ENCODE measurements at regions not wholly inside any gene's neighbourhood (a gene's known extent, or its start where the extent isn't known, plus 50 kb on each side); places are given as distances from the start of the nearest gene placed in this dataset.

- Histone ChIP-seq H3K4me2 (ENCODE audit: low read length, poor library complexity, severe bottlenecking) (no peak overlapping the region), H2BK15ac (ENCODE audit: low read depth, poor library complexity, severe bottlenecking) (no peak overlapping the region), H3K27me3 (ENCODE audit: control insufficient read depth in 1 of 2, insufficient read depth in 1 of 2, low read length in 2 of 2) (peaks cover 0 to 22% of the 10 kb centered on the region in 2 experiments), H3K23ac (ENCODE audit: low read length in 2 of 2) (no peak overlapping the region), H3K4me1 (ENCODE audit: control insufficient read depth, insufficient read depth, low read depth, low read length) (no peaks in the 10 kb centered on the region), H2AFZ (ENCODE audit: low read depth, low read length) (no peak overlapping the region), H2AK5ac (ENCODE audit: low read length, severe bottlenecking) (no peak overlapping the region), H4K91ac (ENCODE audit: low read length) (no peak overlapping the region), H3K27ac (ENCODE audit: low read length, poor library complexity, severe bottlenecking) (no peak overlapping the region), H2BK5ac (ENCODE audit: low read depth, low read length, poor library complexity, severe bottlenecking) (no peak overlapping the region), H2BK120ac (ENCODE audit: low read depth, low read length) (no peak overlapping the region), H2BK12ac (ENCODE audit: low read length in 2 of 2) (no peak overlapping the region), H3K9me3 (ENCODE audit: control insufficient read depth, low read length) (no peaks in the 10 kb centered on the region), H3K4me3 (ENCODE audit: insufficient read depth in 1 of 2, low read depth in 1 of 2, low read length in 2 of 2) (no peak overlapping the region), H3K4ac (ENCODE audit: low read depth in 1 of 2, low read length in 2 of 2) (no peak overlapping the region), H3K9ac (ENCODE audit: low read length) (no peak overlapping the region), H3K79me1 (replicated peaks; ENCODE audit: low read length, poor library complexity, severe bottlenecking) (no peaks in the 10 kb centered on the region), H4K8ac (ENCODE audit: low read length) (no peak overlapping the region), H3K36me3 (ENCODE audit: control insufficient read depth in 1 of 2, insufficient read depth in 2 of 2, low read depth in 1 of 2, low read length in 2 of 2) (no peaks in the 10 kb centered on the region), H3K18ac (ENCODE audit: low read depth in 1 of 2, low read length in 2 of 2) (no peak overlapping the region), H3K14ac (ENCODE audit: low read length in 2 of 2) (peak overlapping the region in 1 of 2 experiments; percentile 75)
- WGBS: 92% methylated on average over 8 of the region's 8 CpGs
- DNase-seq: no peak
Measured at GRCh38 chr2:136245211-136245610, 127.3 kb upstream of the CXCR4 start.

- no peak overlapping the region for H3K4me3 ChIP-seq (ENCODE audit: insufficient read depth in 1 of 2, low read depth in 1 of 2, low read length in 2 of 2)
- no peak overlapping the region for H2AK5ac ChIP-seq (ENCODE audit: low read length, severe bottlenecking)
- H3K9ac ChIP-seq (ENCODE audit: low read length): no peak overlapping the region
- H4K8ac ChIP-seq (ENCODE audit: low read length): no peak overlapping the region
- H3K23ac ChIP-seq (ENCODE audit: low read length in 2 of 2): no peak overlapping the region
- no peak overlapping the region for H2BK12ac ChIP-seq (ENCODE audit: low read length in 2 of 2)
- 94% methylated on average over 2 of the region's 2 CpGs for WGBS
- H2BK5ac ChIP-seq (ENCODE audit: low read depth, low read length, poor library complexity, severe bottlenecking): no peak overlapping the region
- H3K4ac ChIP-seq (ENCODE audit: low read depth in 1 of 2, low read length in 2 of 2): no peak overlapping the region
- H3K4me1 ChIP-seq (ENCODE audit: control insufficient read depth, insufficient read depth, low read depth, low read length): no peaks in the 10 kb centered on the region
- H2BK15ac ChIP-seq (ENCODE audit: low read depth, poor library complexity, severe bottlenecking): no peak overlapping the region
- H3K27me3 ChIP-seq (ENCODE audit: control insufficient read depth in 1 of 2, insufficient read depth in 1 of 2, low read length in 2 of 2): peaks cover 0 to 18% of the 10 kb centered on the region in 2 experiments
- H3K9me3 ChIP-seq (ENCODE audit: control insufficient read depth, low read length): no peaks in the 10 kb centered on the region
- no peak for DNase-seq
- H3K4me2 ChIP-seq (ENCODE audit: low read length, poor library complexity, severe bottlenecking): no peak overlapping the region
- H3K27ac ChIP-seq (ENCODE audit: low read length, poor library complexity, severe bottlenecking): no peak overlapping the region
- peak overlapping the region; percentile 30 for H4K91ac ChIP-seq (ENCODE audit: low read length)
- no peak overlapping the region for H3K14ac ChIP-seq (ENCODE audit: low read length in 2 of 2)
- H3K18ac ChIP-seq (ENCODE audit: low read depth in 1 of 2, low read length in 2 of 2): no peak overlapping the region
- no peaks in the 10 kb centered on the region for H3K36me3 ChIP-seq (ENCODE audit: control insufficient read depth in 1 of 2, insufficient read depth in 2 of 2, low read depth in 1 of 2, low read length in 2 of 2)
- no peak overlapping the region for H2AFZ ChIP-seq (ENCODE audit: low read depth, low read length)
- no peaks in the 10 kb centered on the region for H3K79me1 ChIP-seq (replicated peaks; ENCODE audit: low read length, poor library complexity, severe bottlenecking)
- no peak overlapping the region for H2BK120ac ChIP-seq (ENCODE audit: low read depth, low read length)
Measured at GRCh38 chr2:136244536-136244885, 126.6 kb upstream of the CXCR4 start.

- Histone ChIP-seq H4K91ac (ENCODE audit: low read length) (peak overlapping the region; percentile 30), H2BK12ac (ENCODE audit: low read length in 2 of 2) (no peak overlapping the region), H3K4me2 (ENCODE audit: low read length, poor library complexity, severe bottlenecking) (no peak overlapping the region), H3K79me1 (replicated peaks; ENCODE audit: low read length, poor library complexity, severe bottlenecking) (no peaks in the 10 kb centered on the region), H2AFZ (ENCODE audit: low read depth, low read length) (no peak overlapping the region), H2BK5ac (ENCODE audit: low read depth, low read length, poor library complexity, severe bottlenecking) (no peak overlapping the region), H3K9me3 (ENCODE audit: control insufficient read depth, low read length) (no peaks in the 10 kb centered on the region), H3K36me3 (ENCODE audit: control insufficient read depth in 1 of 2, insufficient read depth in 2 of 2, low read depth in 1 of 2, low read length in 2 of 2) (no peaks in the 10 kb centered on the region), H3K18ac (ENCODE audit: low read depth in 1 of 2, low read length in 2 of 2) (no peak overlapping the region), H3K4ac (ENCODE audit: low read depth in 1 of 2, low read length in 2 of 2) (no peak overlapping the region), H3K27ac (ENCODE audit: low read length, poor library complexity, severe bottlenecking) (no peak overlapping the region), H2BK15ac (ENCODE audit: low read depth, poor library complexity, severe bottlenecking) (no peak overlapping the region), H3K4me3 (ENCODE audit: insufficient read depth in 1 of 2, low read depth in 1 of 2, low read length in 2 of 2) (no peak overlapping the region), H3K14ac (ENCODE audit: low read length in 2 of 2) (no peak overlapping the region), H3K9ac (ENCODE audit: low read length) (no peak overlapping the region), H2AK5ac (ENCODE audit: low read length, severe bottlenecking) (no peak overlapping the region), H3K4me1 (ENCODE audit: control insufficient read depth, insufficient read depth, low read depth, low read length) (no peaks in the 10 kb centered on the region), H3K23ac (ENCODE audit: low read length in 2 of 2) (no peak overlapping the region), H4K8ac (ENCODE audit: low read length) (no peak overlapping the region), H2BK120ac (ENCODE audit: low read depth, low read length) (no peak overlapping the region), H3K27me3 (ENCODE audit: control insufficient read depth in 1 of 2, insufficient read depth in 1 of 2, low read length in 2 of 2) (peaks cover 0 to 12% of the 10 kb centered on the region in 2 experiments)
- no peak for DNase-seq
- WGBS: 84% methylated on average over 16 of the region's 16 CpGs
Measured at GRCh38 chr2:136243638-136244535, 125.9 kb upstream of the CXCR4 start.

- H4K91ac ChIP-seq (ENCODE audit: low read length): no peak overlapping the region
- H3K36me3 ChIP-seq (ENCODE audit: control insufficient read depth in 1 of 2, insufficient read depth in 2 of 2, low read depth in 1 of 2, low read length in 2 of 2): no peaks in the 10 kb centered on the region
- DNase-seq: no peak
- H3K27ac ChIP-seq (ENCODE audit: low read length, poor library complexity, severe bottlenecking): no peak overlapping the region
- no peak overlapping the region for H3K9ac ChIP-seq (ENCODE audit: low read length)
- H3K27me3 ChIP-seq (ENCODE audit: control insufficient read depth in 1 of 2, insufficient read depth in 1 of 2, low read length in 2 of 2): peaks cover 0 to 7% of the 10 kb centered on the region in 2 experiments
- peak overlapping the region in 1 of 2 experiments; percentile 18 for H2BK12ac ChIP-seq (ENCODE audit: low read length in 2 of 2)
- peaks cover 1% of the 10 kb centered on the region for H3K4me1 ChIP-seq (ENCODE audit: control insufficient read depth, insufficient read depth, low read depth, low read length)
- no peak overlapping the region for H2AFZ ChIP-seq (ENCODE audit: low read depth, low read length)
- H2BK120ac ChIP-seq (ENCODE audit: low read depth, low read length): no peak overlapping the region
- no peak overlapping the region for H3K18ac ChIP-seq (ENCODE audit: low read depth in 1 of 2, low read length in 2 of 2)
- no peak overlapping the region for H2BK5ac ChIP-seq (ENCODE audit: low read depth, low read length, poor library complexity, severe bottlenecking)
- no peak overlapping the region for H4K8ac ChIP-seq (ENCODE audit: low read length)
- H3K14ac ChIP-seq (ENCODE audit: low read length in 2 of 2): peak overlapping the region in 1 of 2 experiments; percentile 70
- H3K4ac ChIP-seq (ENCODE audit: low read depth in 1 of 2, low read length in 2 of 2): no peak overlapping the region
- H3K4me2 ChIP-seq (ENCODE audit: low read length, poor library complexity, severe bottlenecking): no peak overlapping the region
- H2BK15ac ChIP-seq (ENCODE audit: low read depth, poor library complexity, severe bottlenecking): no peak overlapping the region
- 58% methylated on average over 5 of the region's 10 CpGs for whole genome bisulfite sequencing
- H3K79me1 ChIP-seq (replicated peaks; ENCODE audit: low read length, poor library complexity, severe bottlenecking): no peaks in the 10 kb centered on the region
- no peak overlapping the region for H3K4me3 ChIP-seq (ENCODE audit: insufficient read depth in 1 of 2, low read depth in 1 of 2, low read length in 2 of 2)
- H2AK5ac ChIP-seq (ENCODE audit: low read length, severe bottlenecking): no peak overlapping the region
- no peaks in the 10 kb centered on the region for H3K9me3 ChIP-seq (ENCODE audit: control insufficient read depth, low read length)
- H3K23ac ChIP-seq (ENCODE audit: low read length in 2 of 2): no peak overlapping the region
Measured at GRCh38 chr2:136242687-136243277, 124.8 kb upstream of the CXCR4 start.
